D721Med (cell line): ENCODE measurements at regions not wholly inside any gene's neighbourhood (a gene's known extent, or its start where the extent isn't known, plus 50 kb on each side); places are given as distances from the start of the nearest gene placed in this dataset.
"Not testable (repeated sequence)": the region's sequence is repeated elsewhere in the genome, so short reads cannot be mapped to it uniquely, and the experiment has no call there.

ENCODE experiments used
- DNase-seq: peaks from one replicate; pipeline ENCODE4 v3.0.0; 2011; ENCODE audit warnings: low spot score; ENCODE audit not compliant: insufficient read length
- FAIRE-seq: peaks from 2 replicates; lab custom pipeline; 2011; peaks lifted over from hg19 to GRCh38; lab: Jason Lieb, UNC
- TF ChIP-seq, protein P1 (sequence below): IDR thresholded peaks from 2 replicates; pipeline ENCODE4 v1.5.1; 2012; ENCODE audit warnings: mild to moderate bottlenecking, control low read depth; ENCODE audit not compliant: insufficient read depth; ENCODE audit errors: missing control alignments

DNA sequence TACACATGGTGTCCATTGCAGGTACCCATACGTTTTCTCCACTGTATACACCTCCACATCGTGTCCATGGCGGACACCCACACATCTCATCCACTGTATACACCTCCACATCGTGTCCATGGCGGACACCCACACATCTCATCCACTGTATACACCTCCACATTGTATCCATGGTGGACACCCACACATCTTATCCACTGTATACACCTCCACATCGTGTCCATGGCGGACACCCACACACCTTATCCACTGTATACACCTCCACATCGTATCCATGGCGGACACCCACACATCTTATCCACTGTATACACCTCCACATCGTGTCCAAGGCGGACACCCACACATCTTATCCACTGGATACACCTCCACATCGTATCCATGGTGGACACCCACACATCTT lies 50.4 kb upstream of the TTC34 start:
- DNase-seq, FAIRE-seq: not testable (repeated sequence)

- DNase-seq, result no peak
Observed at GRCh38 chr1:2853711-2854110, 52.2 kb upstream of the TTC34 start.

DNA sequence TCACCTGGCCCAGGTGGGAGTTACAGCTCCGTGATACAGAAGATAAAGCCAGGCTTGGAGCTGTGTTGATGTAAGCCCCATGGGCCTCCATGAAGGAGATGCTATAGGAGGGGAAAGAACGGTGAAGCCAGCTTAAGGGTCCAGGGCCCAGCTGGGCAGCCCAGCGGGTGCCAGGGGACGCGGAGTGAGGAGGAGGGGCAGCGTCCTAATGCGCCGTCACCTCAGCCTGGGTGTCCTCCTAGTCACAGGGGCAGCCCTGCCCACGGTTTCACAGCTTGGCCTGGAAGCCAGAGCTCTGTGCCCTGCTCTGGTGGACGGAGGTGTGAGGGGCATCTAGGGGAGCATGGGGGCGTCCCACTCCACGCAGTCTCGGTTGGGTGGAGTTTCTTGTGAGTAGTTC lies 52.7 kb upstream of the TTC34 start:
- TF ChIP-seq, protein P1, sequence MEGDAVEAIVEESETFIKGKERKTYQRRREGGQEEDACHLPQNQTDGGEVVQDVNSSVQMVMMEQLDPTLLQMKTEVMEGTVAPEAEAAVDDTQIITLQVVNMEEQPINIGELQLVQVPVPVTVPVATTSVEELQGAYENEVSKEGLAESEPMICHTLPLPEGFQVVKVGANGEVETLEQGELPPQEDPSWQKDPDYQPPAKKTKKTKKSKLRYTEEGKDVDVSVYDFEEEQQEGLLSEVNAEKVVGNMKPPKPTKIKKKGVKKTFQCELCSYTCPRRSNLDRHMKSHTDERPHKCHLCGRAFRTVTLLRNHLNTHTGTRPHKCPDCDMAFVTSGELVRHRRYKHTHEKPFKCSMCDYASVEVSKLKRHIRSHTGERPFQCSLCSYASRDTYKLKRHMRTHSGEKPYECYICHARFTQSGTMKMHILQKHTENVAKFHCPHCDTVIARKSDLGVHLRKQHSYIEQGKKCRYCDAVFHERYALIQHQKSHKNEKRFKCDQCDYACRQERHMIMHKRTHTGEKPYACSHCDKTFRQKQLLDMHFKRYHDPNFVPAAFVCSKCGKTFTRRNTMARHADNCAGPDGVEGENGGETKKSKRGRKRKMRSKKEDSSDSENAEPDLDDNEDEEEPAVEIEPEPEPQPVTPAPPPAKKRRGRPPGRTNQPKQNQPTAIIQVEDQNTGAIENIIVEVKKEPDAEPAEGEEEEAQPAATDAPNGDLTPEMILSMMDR, result no peak
- no peak for FAIRE-seq
- no peak for DNase-seq

More at GRCh38 chr1:2853711-2854110, 52.2 kb upstream of the TTC34 start:
- no peak for FAIRE-seq
- TF ChIP-seq, protein P1, result no peak

DNA sequence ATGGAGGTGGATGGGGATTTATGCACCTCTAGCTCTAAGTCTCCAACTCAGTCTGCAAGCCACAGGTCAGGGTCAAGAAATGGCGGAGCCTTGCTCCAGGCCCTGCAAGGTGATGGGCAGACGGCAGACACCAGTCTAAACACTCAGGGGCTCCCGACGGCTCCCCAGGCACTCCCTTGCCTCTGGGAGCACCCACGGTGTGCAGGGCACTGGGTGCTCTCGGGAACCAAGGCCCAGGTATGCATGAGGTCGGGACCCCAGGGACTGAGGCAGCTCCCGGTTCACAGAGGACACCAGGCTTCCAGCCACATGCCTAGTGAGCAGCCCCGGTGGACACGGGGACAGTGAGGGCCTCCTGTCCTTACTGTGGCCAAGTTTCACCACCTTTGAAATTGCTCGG lies 53.1 kb upstream of the TTC34 start:
- no peak for FAIRE-seq
- no peak for DNase-seq
- TF ChIP-seq, protein P1, result no peak

DNA sequence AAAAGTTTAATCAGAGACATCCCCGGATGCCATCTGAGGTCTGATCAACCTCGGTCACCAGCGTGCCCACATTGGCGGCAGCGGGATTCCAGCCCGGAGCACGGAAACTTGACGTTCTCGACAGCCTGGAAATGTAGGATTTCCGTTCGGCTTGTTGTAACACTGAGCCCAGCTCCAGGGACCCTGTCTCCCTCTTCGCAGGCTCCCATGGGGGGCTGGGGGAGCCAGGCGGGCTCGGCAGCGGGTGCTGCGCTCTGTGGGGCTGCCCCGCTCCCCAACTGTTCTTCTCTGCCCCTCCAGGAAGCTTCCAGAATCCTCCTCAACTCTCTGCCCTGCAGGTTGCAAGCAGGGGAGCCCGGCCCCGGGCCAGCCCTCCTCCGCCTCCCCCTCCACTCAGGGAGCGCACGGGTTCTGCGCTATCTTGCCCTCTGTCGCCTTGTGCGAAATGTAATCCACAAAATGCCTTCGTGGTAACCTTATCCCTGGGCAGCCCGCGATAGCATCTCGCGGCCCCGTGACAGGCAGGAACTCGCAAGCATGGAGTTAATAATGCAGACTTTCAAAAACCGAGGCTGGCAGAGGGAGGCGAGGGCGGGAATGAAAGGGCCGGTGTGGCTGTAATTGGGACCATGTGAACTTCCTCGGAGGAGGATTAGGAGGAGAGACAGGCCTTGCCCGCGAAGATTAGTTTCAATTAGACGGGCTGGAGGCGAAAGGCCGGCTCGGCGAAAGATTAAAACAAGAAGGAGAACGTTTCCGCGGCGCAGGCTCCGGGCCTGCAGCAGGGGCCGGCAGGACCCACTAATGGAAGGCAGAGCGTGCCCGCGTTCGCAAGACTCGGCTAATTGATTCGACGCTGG lies 53.9 kb upstream of the TTC34 start:
- TF ChIP-seq, protein P1, result no peak
- FAIRE-seq, result no peak
- no peak for DNase-seq

DNA sequence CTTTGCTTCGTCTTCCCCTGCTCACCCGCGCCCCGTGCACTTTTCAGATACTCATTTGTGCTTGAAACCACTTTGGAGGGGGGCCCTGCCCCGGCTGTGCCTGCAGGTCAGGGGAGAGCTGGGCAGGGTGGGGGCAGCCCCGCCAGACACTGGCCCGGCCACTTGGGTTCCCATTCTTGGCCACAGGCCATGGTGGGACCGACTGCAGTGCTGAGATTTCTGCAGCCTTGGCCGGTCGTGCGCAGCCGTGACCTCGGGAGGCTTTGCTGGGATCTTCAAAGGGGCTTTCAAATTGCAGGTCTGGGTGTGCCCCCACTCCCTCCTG lies 54.5 kb upstream of the TTC34 start:
- DNase-seq (no peak), FAIRE-seq (no peak)
- TF ChIP-seq, protein P1, result no peak

GRCh38 chr1:2856676-2857375 lies 55.3 kb upstream of the TTC34 start:
- FAIRE-seq (no peak), DNase-seq (no peak)

More at GRCh38 chr1:2856676-2857375, 55.3 kb upstream of the TTC34 start:
- TF ChIP-seq, protein P1, result no peak
